ENCODE measurements at regions not wholly inside any gene's neighbourhood (a gene's known extent, or its start where the extent isn't known, plus 50 kb on each side); places are given as distances from the start of the nearest gene placed in this dataset.

- intact Hi-C loops (cut with DNase I), result no loop called here
- no peaks in the 10 kb centered on the region for H3K27me3 ChIP-seq
- WGBS, 4 donors, result 83 to 89% (median 86%) methylated on average over 5 of the region's 5 CpGs
- no peaks in the 10 kb centered on the region for H3K36me3 ChIP-seq (replicated peaks in 1 of 2)
- no peak overlapping the region for H3K4me3 ChIP-seq
- no peak for DNase-seq
- no peak overlapping the region for H3K27ac ChIP-seq
- TF ChIP-seq, protein P1, sequence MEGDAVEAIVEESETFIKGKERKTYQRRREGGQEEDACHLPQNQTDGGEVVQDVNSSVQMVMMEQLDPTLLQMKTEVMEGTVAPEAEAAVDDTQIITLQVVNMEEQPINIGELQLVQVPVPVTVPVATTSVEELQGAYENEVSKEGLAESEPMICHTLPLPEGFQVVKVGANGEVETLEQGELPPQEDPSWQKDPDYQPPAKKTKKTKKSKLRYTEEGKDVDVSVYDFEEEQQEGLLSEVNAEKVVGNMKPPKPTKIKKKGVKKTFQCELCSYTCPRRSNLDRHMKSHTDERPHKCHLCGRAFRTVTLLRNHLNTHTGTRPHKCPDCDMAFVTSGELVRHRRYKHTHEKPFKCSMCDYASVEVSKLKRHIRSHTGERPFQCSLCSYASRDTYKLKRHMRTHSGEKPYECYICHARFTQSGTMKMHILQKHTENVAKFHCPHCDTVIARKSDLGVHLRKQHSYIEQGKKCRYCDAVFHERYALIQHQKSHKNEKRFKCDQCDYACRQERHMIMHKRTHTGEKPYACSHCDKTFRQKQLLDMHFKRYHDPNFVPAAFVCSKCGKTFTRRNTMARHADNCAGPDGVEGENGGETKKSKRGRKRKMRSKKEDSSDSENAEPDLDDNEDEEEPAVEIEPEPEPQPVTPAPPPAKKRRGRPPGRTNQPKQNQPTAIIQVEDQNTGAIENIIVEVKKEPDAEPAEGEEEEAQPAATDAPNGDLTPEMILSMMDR (IDR thresholded peaks at IDR 0.05), result no peak
- TF ChIP-seq POLR2A (IDR thresholded peaks at IDR 0.05), result no peak
- no peaks in the 10 kb centered on the region for H3K4me1 ChIP-seq (replicated peaks in 1 of 2)
- H3K9me3 ChIP-seq (replicated peaks in 1 of 3), result no peaks in the 10 kb centered on the region
These were observed 321.2 kb upstream of the VRK2 start for GRCh38 chr2:57725337-57725947.

- Histone ChIP-seq H3K4me3 (no peak overlapping the region), H3K27ac (no peak overlapping the region), H3K27me3 (no peaks in the 10 kb centered on the region), H3K36me3 (replicated peaks in 1 of 2) (no peaks in the 10 kb centered on the region), H3K9me3 (replicated peaks in 1 of 3) (no peaks in the 10 kb centered on the region), H3K4me1 (replicated peaks in 1 of 2) (no peaks in the 10 kb centered on the region)
- intact Hi-C loops (cut with DNase I), result no loop called here
- WGBS, 4 donors, result 54 to 65% (median 58%) methylated on average over 4 of the region's 4 CpGs
- DNase-seq, result no peak
- TF ChIP-seq POLR2A (IDR thresholded peaks at IDR 0.05), result no peak
- TF ChIP-seq, protein P1 (IDR thresholded peaks at IDR 0.05), result no peak
These were observed 320.3 kb upstream of the VRK2 start for GRCh38 chr2:57726294-57726693.

GRCh38 chr2:57728691-57729090, 317.9 kb upstream of the VRK2 start:
- intact Hi-C loops (cut with DNase I), result no loop called here
- WGBS, 4 donors, result 95 to 100% (median 99%) methylated on average over 1 of the region's 1 CpG
- H3K27ac ChIP-seq, result no peak overlapping the region

DNA sequence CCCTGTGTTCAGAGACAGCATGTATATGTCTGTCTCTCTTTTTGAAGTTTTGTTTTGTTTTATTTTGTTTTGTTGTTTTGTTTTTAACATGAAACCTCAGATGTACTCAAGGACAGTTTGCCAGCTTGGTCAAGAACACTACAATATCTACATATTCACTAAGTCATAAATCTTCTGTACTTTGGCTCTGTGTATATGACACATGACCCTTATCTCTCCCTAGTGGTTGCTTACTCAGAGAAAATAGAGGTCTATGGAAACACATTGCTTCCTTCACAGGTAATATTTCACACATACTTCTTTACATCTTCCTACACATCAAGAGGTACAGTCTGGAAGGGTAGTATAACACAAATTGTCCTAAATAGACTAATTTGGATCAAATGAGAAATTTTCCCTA, 312.6 kb upstream of the VRK2 start:
- no peak for TF ChIP-seq POLR2A (IDR thresholded peaks at IDR 0.05)
- TF ChIP-seq, protein P1 (IDR thresholded peaks at IDR 0.05), result no peak
- no peaks in the 10 kb centered on the region for H3K27me3 ChIP-seq

More at GRCh38 chr2:57728691-57729090, 317.9 kb upstream of the VRK2 start:
- Histone ChIP-seq H3K4me3 (no peak overlapping the region), H3K4me1 (replicated peaks in 1 of 2) (no peaks in the 10 kb centered on the region), H3K27me3 (no peaks in the 10 kb centered on the region), H3K36me3 (replicated peaks in 1 of 2) (no peaks in the 10 kb centered on the region), H3K9me3 (replicated peaks in 1 of 3) (no peaks in the 10 kb centered on the region)
- no peak for DNase-seq
- TF ChIP-seq, protein P1 (IDR thresholded peaks at IDR 0.05), result no peak
- no peak for TF ChIP-seq POLR2A (IDR thresholded peaks at IDR 0.05)

More for the DNA sequence above, 312.6 kb upstream of the VRK2 start:
- no peak overlapping the region for H3K27ac ChIP-seq
- DNase-seq, result no peak
- H3K9me3 ChIP-seq (replicated peaks in 1 of 3), result no peaks in the 10 kb centered on the region
- no peak overlapping the region for H3K4me3 ChIP-seq
- H3K4me1 ChIP-seq (replicated peaks in 1 of 2), result no peaks in the 10 kb centered on the region
- no peaks in the 10 kb centered on the region for H3K36me3 ChIP-seq (replicated peaks in 1 of 2)
- intact Hi-C loops (cut with DNase I), result no loop called here
